ENCODE measurements at regions not wholly inside any gene's neighbourhood (a gene's known extent, or its start where the extent isn't known, plus 50 kb on each side); places are given as distances from the start of the nearest gene placed in this dataset.

- H3K4me1 ChIP-seq = peaks cover 42 to 83% (median 81%) of the 10 kb centered on the region in 10 experiments
- H4K20me1 ChIP-seq = no peaks in the 10 kb centered on the region
- H3K4me2 ChIP-seq = peak overlapping the region in 8 of 11 experiments; percentile 11 to 84 (median 77); a peak in 12 of 22 replicates
- no peak overlapping the region for H3K9ac ChIP-seq
- no peak for TF ChIP-seq Cebpa-rat (IDR thresholded peaks at IDR 0.05)
- H3K36me3 ChIP-seq = no peaks in the 10 kb centered on the region
- H3K9me3 ChIP-seq (replicated peaks in 1 of 11) = no peaks in the 10 kb centered on the region
- peaks cover 0 to 32% (median 7%) of the 10 kb centered on the region in 11 experiments; a peak in 11 of 22 replicates for H3K27me3 ChIP-seq
- H3K27ac ChIP-seq = no peak overlapping the region
- no peak overlapping the region for H3K4me3 ChIP-seq
These were observed 184.3 kb downstream of the TTLL2 start for GRCh38 chr6:167508919-167509852.

DNA sequence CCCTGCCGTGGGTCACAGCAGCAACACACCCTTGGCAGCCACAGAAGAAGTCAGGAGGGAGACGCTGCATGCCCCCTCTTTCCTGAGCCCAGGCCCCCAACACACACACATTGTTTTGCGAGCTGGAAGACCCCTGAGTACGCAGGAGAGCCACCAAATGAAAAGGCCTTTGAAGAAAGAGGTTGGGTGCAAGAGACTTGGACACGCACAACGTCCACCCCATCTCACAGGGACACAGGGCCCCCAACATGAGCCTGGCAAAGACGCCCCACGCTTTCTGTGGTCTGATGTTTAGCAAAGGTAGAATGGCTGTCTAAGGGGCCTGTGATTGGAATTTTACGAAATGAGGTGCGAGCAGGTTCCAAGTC lies 185.0 kb downstream of the TTLL2 start:
- Histone ChIP-seq H4K20me1 (no peaks in the 10 kb centered on the region), H3K36me3 (no peaks in the 10 kb centered on the region), H3K4me2 (peak overlapping the region in 8 of 11 experiments; percentile 11 to 84 (median 77); a peak in 12 of 22 replicates), H3K9me3 (replicated peaks in 1 of 11) (no peaks in the 10 kb centered on the region), H3K27ac (no peak overlapping the region), H3K27me3 (peaks cover 0 to 32% (median 7%) of the 10 kb centered on the region in 11 experiments; a peak in 11 of 22 replicates), H3K9ac (no peak overlapping the region), H3K4me1 (peaks cover 35 to 80% (median 77%) of the 10 kb centered on the region in 10 experiments), H3K4me3 (no peak overlapping the region)
- no peak for TF ChIP-seq Cebpa-rat (IDR thresholded peaks at IDR 0.05)

DNA sequence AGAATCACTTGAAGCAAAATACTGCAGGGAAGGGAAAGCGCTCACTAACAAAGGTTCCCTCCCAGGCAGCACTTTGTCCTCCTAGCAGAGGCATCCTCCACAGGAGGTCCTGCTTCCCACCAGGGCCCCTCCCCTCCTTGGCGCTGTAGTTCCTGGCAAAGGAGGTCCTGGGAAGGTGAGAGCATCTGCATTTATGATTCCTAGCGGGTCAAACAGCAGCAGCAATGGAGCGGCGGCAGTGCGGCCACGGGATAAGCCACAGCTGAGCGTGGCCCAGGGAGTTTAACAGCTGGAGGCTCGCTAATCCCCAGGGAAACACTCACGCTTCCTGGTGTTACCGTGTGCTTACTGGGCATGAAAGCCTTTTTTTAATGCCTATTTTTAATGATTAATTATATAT lies 185.8 kb downstream of the TTLL2 start:
- H4K20me1 ChIP-seq = no peaks in the 10 kb centered on the region
- H3K4me2 ChIP-seq = peak overlapping the region; percentile 16 to 84 (median 76); a peak in 18 of 22 replicates
- H3K4me3 ChIP-seq = no peak overlapping the region
- no peak for TF ChIP-seq Cebpa-rat (IDR thresholded peaks at IDR 0.05)
- H3K36me3 ChIP-seq = no peaks in the 10 kb centered on the region
- H3K27me3 ChIP-seq = peaks cover 0 to 32% (median 7%) of the 10 kb centered on the region in 11 experiments; a peak in 11 of 22 replicates
- no peaks in the 10 kb centered on the region for H3K9me3 ChIP-seq (replicated peaks in 1 of 11)
- H3K27ac ChIP-seq = no peak overlapping the region
- no peak overlapping the region for H3K9ac ChIP-seq
- peaks cover 28 to 78% (median 71%) of the 10 kb centered on the region in 10 experiments for H3K4me1 ChIP-seq

DNA sequence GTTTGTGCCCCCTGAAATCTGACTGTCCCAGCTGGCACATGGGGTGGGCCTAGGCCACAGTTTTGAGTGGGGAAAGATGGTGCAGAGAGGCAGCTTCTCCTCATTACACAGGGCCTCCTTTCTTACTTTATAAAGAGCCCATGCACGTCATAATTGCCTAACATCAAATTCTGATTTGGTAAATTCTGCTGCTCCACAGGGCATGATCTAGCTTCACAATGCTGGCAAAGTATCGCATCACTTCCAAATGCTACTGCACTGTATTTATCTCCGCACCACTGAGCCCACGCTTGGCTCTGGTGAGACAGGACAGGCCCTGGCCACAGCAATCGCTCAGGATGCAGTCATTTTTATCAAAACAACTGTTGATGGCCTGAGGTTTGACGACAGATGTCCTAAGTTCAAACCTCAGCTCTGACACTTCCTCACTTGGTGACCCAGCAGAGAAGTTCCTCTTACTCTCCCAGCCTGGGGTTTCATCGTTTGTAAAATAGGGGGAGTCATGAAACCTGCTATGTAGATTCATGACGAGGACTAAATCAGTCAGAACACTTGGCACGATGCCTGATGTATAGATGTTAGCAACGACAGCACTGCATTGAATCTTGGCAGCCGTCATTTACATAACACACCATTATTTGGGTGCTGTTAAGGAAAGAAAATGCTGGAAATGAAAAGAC lies 187.9 kb downstream of the TTLL2 start:
- Histone ChIP-seq H3K36me3 (no peaks in the 10 kb centered on the region), H3K9ac (peak overlapping the region in 1 of 11 experiments; percentile 25; a peak in 2 of 22 replicates), H3K4me2 (peak overlapping the region; percentile 48 to 84 (median 76)), H4K20me1 (no peaks in the 10 kb centered on the region), H3K4me1 (peaks cover 20 to 59% (median 52%) of the 10 kb centered on the region in 10 experiments), H3K9me3 (replicated peaks in 1 of 11) (no peaks in the 10 kb centered on the region), H3K27me3 (peaks cover 0 to 19% (median 6%) of the 10 kb centered on the region in 11 experiments; a peak in 10 of 22 replicates), H3K27ac (peak overlapping the region in 9 of 11 experiments; percentile 6 to 62 (median 51); a peak in 14 of 22 replicates), H3K4me3 (no peak overlapping the region)
- TF ChIP-seq Cebpa-rat (IDR thresholded peaks at IDR 0.05) = no peak

DNA sequence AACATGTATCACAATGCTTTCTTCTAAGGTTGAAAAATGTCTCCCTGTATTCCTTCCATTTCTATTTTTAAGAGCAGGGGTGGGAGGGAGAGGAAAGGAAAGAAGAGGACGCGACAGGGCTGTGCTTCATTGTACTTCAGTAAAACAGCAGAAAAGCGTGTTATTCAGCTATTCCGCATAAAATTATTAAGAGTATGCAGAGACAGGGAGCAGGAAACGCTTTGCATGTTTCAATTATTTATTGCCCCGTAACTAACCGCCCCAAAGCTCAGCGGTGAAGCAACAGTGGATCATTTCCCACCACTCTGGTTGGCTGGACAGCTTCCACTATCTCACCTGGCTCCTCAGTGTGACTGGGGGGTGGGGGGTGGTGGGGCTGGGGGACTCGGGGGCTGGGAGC lies 188.9 kb downstream of the TTLL2 start:
- H3K27me3 ChIP-seq = peaks cover 0 to 19% (median 6%) of the 10 kb centered on the region in 11 experiments; a peak in 10 of 22 replicates
- peak overlapping the region in 3 of 11 experiments; percentile 0 to 62 (median 52); a peak in 4 of 22 replicates for H3K27ac ChIP-seq
- no peaks in the 10 kb centered on the region for H3K9me3 ChIP-seq (replicated peaks in 1 of 11)
- TF ChIP-seq Cebpa-rat (IDR thresholded peaks at IDR 0.05) = no peak
- no peak overlapping the region for H3K4me3 ChIP-seq
- no peaks in the 10 kb centered on the region for H3K36me3 ChIP-seq
- H3K4me2 ChIP-seq = peak overlapping the region in 8 of 11 experiments; percentile 72 to 84 (median 79); a peak in 16 of 22 replicates
- H3K9ac ChIP-seq = no peak overlapping the region
- peaks cover 20 to 59% (median 52%) of the 10 kb centered on the region in 10 experiments for H3K4me1 ChIP-seq
- no peaks in the 10 kb centered on the region for H4K20me1 ChIP-seq

- TF ChIP-seq Cebpa-rat (IDR thresholded peaks at IDR 0.05) = no peak
- Histone ChIP-seq H3K4me1 (peaks cover 20 to 54% (median 47%) of the 10 kb centered on the region in 10 experiments), H3K4me2 (peak overlapping the region in 2 of 11 experiments; percentile 33 to 46; a peak in 3 of 22 replicates), H4K20me1 (no peaks in the 10 kb centered on the region), H3K9ac (no peak overlapping the region), H3K9me3 (replicated peaks in 1 of 11) (no peaks in the 10 kb centered on the region), H3K27ac (no peak overlapping the region), H3K27me3 (peaks cover 0 to 12% (median 2%) of the 10 kb centered on the region in 11 experiments; a peak in 10 of 22 replicates), H3K4me3 (no peak overlapping the region), H3K36me3 (no peaks in the 10 kb centered on the region)
These were observed 189.6 kb downstream of the TTLL2 start for GRCh38 chr6:167514524-167514923.

GRCh38 chr6:167515873-167516507 lies 191.1 kb downstream of the TTLL2 start:
- Histone ChIP-seq H3K27ac (no peak overlapping the region), H3K27me3 (no peaks in the 10 kb centered on the region), H3K36me3 (no peaks in the 10 kb centered on the region), H3K4me3 (no peak overlapping the region), H3K9ac (no peak overlapping the region), H3K9me3 (replicated peaks in 1 of 11) (no peaks in the 10 kb centered on the region), H3K4me2 (no peak overlapping the region), H3K4me1 (peaks cover 20 to 40% (median 32%) of the 10 kb centered on the region in 10 experiments), H4K20me1 (no peaks in the 10 kb centered on the region)
- TF ChIP-seq Cebpa-rat (IDR thresholded peaks at IDR 0.05) = no peak

GRCh38 chr6:167517254-167517916 lies 192.5 kb downstream of the TTLL2 start:
- Histone ChIP-seq H3K27ac (no peak overlapping the region), H3K4me1 (peaks cover 11 to 30% (median 18%) of the 10 kb centered on the region in 10 experiments), H3K4me2 (no peak overlapping the region), H3K36me3 (no peaks in the 10 kb centered on the region), H4K20me1 (no peaks in the 10 kb centered on the region), H3K4me3 (no peak overlapping the region), H3K9me3 (replicated peaks in 1 of 11) (no peaks in the 10 kb centered on the region), H3K9ac (no peak overlapping the region), H3K27me3 (no peaks in the 10 kb centered on the region)
- TF ChIP-seq Cebpa-rat (IDR thresholded peaks at IDR 0.05) = no peak
